ENCODE measurements at regions not wholly inside any gene's neighbourhood (a gene's known extent, or its start where the extent isn't known, plus 50 kb on each side); places are given as distances from the start of the nearest gene placed in this dataset.

DNA sequence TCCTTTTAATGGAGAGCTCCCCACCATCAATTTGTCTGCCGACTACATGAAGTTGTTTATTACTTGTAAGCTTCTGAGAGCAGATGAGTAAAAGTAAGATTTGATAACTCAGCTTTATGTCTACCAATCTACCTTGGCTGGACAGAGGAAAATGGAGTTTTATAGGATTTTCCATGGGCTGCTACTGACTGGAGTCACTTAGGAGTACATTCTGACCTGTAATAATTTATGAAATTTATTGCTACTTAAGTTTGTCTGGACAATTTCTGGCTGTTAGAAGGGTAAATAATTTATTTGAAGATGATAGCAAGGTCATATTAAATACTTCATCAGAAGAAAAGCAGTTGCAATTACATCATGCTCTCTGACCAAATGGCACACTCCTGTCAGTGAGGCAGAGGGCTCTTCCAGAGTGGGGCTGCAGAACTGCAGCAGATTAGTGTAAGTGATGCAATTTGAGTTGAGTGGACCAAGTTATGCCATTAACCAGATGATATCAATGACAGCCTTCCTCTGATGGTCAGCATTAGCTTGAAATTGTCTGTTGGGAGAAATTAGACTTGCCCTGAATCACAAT is 736.7 kb upstream of the PTBP2 start (continued):
- TF ChIP-seq, protein P1, sequence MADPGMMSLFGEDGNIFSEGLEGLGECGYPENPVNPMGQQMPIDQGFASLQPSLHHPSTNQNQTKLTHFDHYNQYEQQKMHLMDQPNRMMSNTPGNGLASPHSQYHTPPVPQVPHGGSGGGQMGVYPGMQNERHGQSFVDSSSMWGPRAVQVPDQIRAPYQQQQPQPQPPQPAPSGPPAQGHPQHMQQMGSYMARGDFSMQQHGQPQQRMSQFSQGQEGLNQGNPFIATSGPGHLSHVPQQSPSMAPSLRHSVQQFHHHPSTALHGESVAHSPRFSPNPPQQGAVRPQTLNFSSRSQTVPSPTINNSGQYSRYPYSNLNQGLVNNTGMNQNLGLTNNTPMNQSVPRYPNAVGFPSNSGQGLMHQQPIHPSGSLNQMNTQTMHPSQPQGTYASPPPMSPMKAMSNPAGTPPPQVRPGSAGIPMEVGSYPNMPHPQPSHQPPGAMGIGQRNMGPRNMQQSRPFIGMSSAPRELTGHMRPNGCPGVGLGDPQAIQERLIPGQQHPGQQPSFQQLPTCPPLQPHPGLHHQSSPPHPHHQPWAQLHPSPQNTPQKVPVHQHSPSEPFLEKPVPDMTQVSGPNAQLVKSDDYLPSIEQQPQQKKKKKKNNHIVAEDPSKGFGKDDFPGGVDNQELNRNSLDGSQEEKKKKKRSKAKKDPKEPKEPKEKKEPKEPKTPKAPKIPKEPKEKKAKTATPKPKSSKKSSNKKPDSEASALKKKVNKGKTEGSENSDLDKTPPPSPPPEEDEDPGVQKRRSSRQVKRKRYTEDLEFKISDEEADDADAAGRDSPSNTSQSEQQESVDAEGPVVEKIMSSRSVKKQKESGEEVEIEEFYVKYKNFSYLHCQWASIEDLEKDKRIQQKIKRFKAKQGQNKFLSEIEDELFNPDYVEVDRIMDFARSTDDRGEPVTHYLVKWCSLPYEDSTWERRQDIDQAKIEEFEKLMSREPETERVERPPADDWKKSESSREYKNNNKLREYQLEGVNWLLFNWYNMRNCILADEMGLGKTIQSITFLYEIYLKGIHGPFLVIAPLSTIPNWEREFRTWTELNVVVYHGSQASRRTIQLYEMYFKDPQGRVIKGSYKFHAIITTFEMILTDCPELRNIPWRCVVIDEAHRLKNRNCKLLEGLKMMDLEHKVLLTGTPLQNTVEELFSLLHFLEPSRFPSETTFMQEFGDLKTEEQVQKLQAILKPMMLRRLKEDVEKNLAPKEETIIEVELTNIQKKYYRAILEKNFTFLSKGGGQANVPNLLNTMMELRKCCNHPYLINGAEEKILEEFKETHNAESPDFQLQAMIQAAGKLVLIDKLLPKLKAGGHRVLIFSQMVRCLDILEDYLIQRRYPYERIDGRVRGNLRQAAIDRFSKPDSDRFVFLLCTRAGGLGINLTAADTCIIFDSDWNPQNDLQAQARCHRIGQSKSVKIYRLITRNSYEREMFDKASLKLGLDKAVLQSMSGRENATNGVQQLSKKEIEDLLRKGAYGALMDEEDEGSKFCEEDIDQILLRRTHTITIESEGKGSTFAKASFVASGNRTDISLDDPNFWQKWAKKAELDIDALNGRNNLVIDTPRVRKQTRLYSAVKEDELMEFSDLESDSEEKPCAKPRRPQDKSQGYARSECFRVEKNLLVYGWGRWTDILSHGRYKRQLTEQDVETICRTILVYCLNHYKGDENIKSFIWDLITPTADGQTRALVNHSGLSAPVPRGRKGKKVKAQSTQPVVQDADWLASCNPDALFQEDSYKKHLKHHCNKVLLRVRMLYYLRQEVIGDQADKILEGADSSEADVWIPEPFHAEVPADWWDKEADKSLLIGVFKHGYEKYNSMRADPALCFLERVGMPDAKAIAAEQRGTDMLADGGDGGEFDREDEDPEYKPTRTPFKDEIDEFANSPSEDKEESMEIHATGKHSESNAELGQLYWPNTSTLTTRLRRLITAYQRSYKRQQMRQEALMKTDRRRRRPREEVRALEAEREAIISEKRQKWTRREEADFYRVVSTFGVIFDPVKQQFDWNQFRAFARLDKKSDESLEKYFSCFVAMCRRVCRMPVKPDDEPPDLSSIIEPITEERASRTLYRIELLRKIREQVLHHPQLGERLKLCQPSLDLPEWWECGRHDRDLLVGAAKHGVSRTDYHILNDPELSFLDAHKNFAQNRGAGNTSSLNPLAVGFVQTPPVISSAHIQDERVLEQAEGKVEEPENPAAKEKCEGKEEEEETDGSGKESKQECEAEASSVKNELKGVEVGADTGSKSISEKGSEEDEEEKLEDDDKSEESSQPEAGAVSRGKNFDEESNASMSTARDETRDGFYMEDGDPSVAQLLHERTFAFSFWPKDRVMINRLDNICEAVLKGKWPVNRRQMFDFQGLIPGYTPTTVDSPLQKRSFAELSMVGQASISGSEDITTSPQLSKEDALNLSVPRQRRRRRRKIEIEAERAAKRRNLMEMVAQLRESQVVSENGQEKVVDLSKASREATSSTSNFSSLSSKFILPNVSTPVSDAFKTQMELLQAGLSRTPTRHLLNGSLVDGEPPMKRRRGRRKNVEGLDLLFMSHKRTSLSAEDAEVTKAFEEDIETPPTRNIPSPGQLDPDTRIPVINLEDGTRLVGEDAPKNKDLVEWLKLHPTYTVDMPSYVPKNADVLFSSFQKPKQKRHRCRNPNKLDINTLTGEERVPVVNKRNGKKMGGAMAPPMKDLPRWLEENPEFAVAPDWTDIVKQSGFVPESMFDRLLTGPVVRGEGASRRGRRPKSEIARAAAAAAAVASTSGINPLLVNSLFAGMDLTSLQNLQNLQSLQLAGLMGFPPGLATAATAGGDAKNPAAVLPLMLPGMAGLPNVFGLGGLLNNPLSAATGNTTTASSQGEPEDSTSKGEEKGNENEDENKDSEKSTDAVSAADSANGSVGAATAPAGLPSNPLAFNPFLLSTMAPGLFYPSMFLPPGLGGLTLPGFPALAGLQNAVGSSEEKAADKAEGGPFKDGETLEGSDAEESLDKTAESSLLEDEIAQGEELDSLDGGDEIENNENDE (IDR thresholded peaks at IDR 0.05; ENCODE audit: insufficient replicate concordance, low read length): no peak
- TF ChIP-seq JUND (IDR thresholded peaks at IDR 0.05; ENCODE audit: low read length) (no peak), CEBPB (IDR thresholded peaks at IDR 0.05; ENCODE audit: low read depth, low read length) (no peak), CBX5 (IDR thresholded peaks at IDR 0.05; ENCODE audit: low read depth, low read length) (no peak), SIN3A (conservative IDR thresholded peaks at IDR 0.05 in 1 of 2, IDR thresholded peaks at IDR 0.05 in 1 of 2; ENCODE audit: low read depth in 1 of 2, low read length in 2 of 2) (no peak), TAF7 (optimal IDR thresholded peaks at IDR 0.05; ENCODE audit: borderline replicate concordance, low read depth, low read length) (no peak), YY1 (IDR thresholded peaks at IDR 0.05; ENCODE audit: low read depth, low read length) (no peak), EP300 (IDR thresholded peaks at IDR 0.05; ENCODE audit: borderline replicate concordance in 1 of 2, low read depth in 2 of 2, low read length in 2 of 2) (no peak)

All from H1 (cell line).